HG02642 (cell line): ENCODE measurements at regions not wholly inside any gene's neighbourhood (a gene's known extent, or its start where the extent isn't known, plus 50 kb on each side); places are given as distances from the start of the nearest gene placed in this dataset.

Experiments
- ATAC-seq: cut with Tn5 transposase; IDR thresholded peaks from one replicate; pipeline ENCODE4 v1.9.1; 2021; ENCODE audit warnings: mild to moderate bottlenecking; ENCODE audit not compliant: unreplicated experiment, poor library complexity

- ATAC-seq: no peak
These were observed 369.1 kb downstream of the FGF9 start for GRCh38 chr13:22039961-22040360.

- peak; percentile 45 for ATAC-seq
These were observed 370.0 kb downstream of the FGF9 start for GRCh38 chr13:22040810-22041364.

GRCh38 chr13:22041741-22042140, 370.9 kb downstream of the FGF9 start:
- no peak for ATAC-seq

- ATAC-seq: no peak
These were observed 376.4 kb downstream of the FGF9 start for GRCh38 chr13:22047082-22047784.

- ATAC-seq: no peak
These were observed 376.9 kb downstream of the FGF9 start for GRCh38 chr13:22047785-22048104.

- ATAC-seq: no peak
These were observed 378.5 kb downstream of the FGF9 start for GRCh38 chr13:22049384-22049783.

- no peak for ATAC-seq
These were observed 380.2 kb downstream of the FGF9 start for GRCh38 chr13:22050951-22051563.

GRCh38 chr13:22053053-22053452, 382.2 kb downstream of the FGF9 start:
- ATAC-seq: no peak

- ATAC-seq: no peak
These were observed 384.4 kb downstream of the FGF9 start for GRCh38 chr13:22055259-22055658.

GRCh38 chr13:22060187-22060586, 389.3 kb downstream of the FGF9 start:
- no peak for ATAC-seq

- peak; percentile 81 for ATAC-seq
These were observed 390.5 kb downstream of the FGF9 start for GRCh38 chr13:22061371-22061805.

GRCh38 chr13:22061806-22062391, 391.0 kb downstream of the FGF9 start:
- peak; percentile 81 for ATAC-seq

- ATAC-seq: no peak
These were observed 391.8 kb downstream of the FGF9 start for GRCh38 chr13:22062478-22063205.

- ATAC-seq: no peak
These were observed 392.7 kb downstream of the FGF9 start for GRCh38 chr13:22063416-22064124.

GRCh38 chr13:22064854-22065620, 394.2 kb downstream of the FGF9 start:
- no peak for ATAC-seq

GRCh38 chr13:22073718-22074117, 402.8 kb downstream of the FGF9 start:
- ATAC-seq: peak; percentile 63

- no peak for ATAC-seq
These were observed 403.5 kb downstream of the FGF9 start for GRCh38 chr13:22074403-22074802.

- peak; percentile 57 for ATAC-seq
These were observed 405.8 kb downstream of the FGF9 start for GRCh38 chr13:22076658-22077057.

GRCh38 chr13:22077205-22077683, 406.4 kb downstream of the FGF9 start:
- ATAC-seq: no peak
